ENCODE measurements at regions not wholly inside any gene's neighbourhood (a gene's known extent, or its start where the extent isn't known, plus 50 kb on each side); places are given as distances from the start of the nearest gene placed in this dataset.

GRCh38 chr13:31905961-31906360 lies 125.6 kb upstream of the FRY start:
- no peak overlapping the region for H3K4me3 ChIP-seq (ENCODE audit: low read length in 2 of 2)
- H3K36me3 ChIP-seq (ENCODE audit: control insufficient read depth in 2 of 2, insufficient read depth in 2 of 2, low read length in 1 of 2), result no peaks in the 10 kb centered on the region
- no peak for DNase-seq (ENCODE audit: low read depth in 6 of 9, low spot score in 9 of 9)
- no peaks in the 10 kb centered on the region for H3K9me3 ChIP-seq (ENCODE audit: control insufficient read depth in 2 of 2, insufficient read depth in 1 of 2, low read length in 1 of 2)
- WGBS, result 94% methylated on average over 11 of the region's 11 CpGs
- no peak overlapping the region for H3K27ac ChIP-seq (ENCODE audit: low read depth in 1 of 2, low read length in 1 of 2)
- H3K4me1 ChIP-seq (ENCODE audit: control insufficient read depth in 2 of 2, insufficient read depth in 2 of 2, low read length in 2 of 2), result no peaks in the 10 kb centered on the region
- H3K27me3 ChIP-seq (ENCODE audit: control insufficient read depth in 2 of 2, insufficient read depth in 1 of 2, low read length in 1 of 2), result no peaks in the 10 kb centered on the region

DNA sequence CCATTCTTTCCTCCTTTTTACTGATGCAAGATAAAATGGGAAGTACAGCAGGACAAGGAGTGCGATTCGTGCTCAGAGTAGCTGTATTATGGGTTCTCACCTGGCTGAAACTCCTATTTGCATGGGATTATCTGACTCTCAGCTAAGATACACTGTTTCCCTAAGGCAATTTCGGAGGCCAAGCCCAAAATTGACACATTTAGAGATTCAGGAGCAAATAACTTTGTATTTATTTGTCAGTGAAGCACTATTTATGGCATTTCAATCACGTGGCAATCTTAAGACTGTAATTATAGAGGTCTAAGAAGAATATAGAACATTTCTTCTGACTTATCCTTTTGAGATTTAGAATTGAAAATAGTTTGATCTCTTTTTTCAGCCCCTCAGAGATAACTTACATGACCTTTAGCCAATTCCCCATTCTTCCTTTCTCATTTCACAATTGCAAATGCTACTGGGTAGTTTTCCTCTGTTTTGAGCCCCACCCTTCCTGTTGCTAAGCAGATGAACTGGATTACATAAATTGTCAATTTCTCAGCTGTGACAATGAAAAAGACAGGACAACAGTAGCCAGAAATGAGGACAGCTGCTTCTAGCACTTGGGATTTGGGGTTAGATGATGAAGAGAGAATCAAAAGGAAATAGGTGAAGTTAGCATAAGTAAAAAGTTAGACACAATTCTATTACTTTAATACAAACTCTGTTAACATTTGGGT lies 122.7 kb upstream of the FRY start:
- no peak overlapping the region for H3K27ac ChIP-seq (ENCODE audit: low read depth in 1 of 2, low read length in 1 of 2)
- WGBS, result 88% methylated on average over 4 of the region's 4 CpGs
- H3K4me3 ChIP-seq (ENCODE audit: low read length in 2 of 2), result no peak overlapping the region
- DNase-seq (ENCODE audit: low read depth in 6 of 9, low spot score in 9 of 9), result no peak
- no peaks in the 10 kb centered on the region for H3K9me3 ChIP-seq (ENCODE audit: control insufficient read depth in 2 of 2, insufficient read depth in 1 of 2, low read length in 1 of 2)
- no peaks in the 10 kb centered on the region for H3K4me1 ChIP-seq (ENCODE audit: control insufficient read depth in 2 of 2, insufficient read depth in 2 of 2, low read length in 2 of 2)
- no peaks in the 10 kb centered on the region for H3K36me3 ChIP-seq (ENCODE audit: control insufficient read depth in 2 of 2, insufficient read depth in 2 of 2, low read length in 1 of 2)
- H3K27me3 ChIP-seq (ENCODE audit: control insufficient read depth in 2 of 2, insufficient read depth in 1 of 2, low read length in 1 of 2), result no peaks in the 10 kb centered on the region

GRCh38 chr13:31909864-31910551 lies 121.6 kb upstream of the FRY start:
- no peak overlapping the region for H3K4me3 ChIP-seq (ENCODE audit: low read length in 2 of 2)
- H3K4me1 ChIP-seq (ENCODE audit: control insufficient read depth in 2 of 2, insufficient read depth in 2 of 2, low read length in 2 of 2), result no peaks in the 10 kb centered on the region
- WGBS, result 18% methylated on average over 6 of the region's 6 CpGs
- no peaks in the 10 kb centered on the region for H3K27me3 ChIP-seq (ENCODE audit: control insufficient read depth in 2 of 2, insufficient read depth in 1 of 2, low read length in 1 of 2)
- H3K27ac ChIP-seq (ENCODE audit: low read depth in 1 of 2, low read length in 1 of 2), result no peak overlapping the region
- H3K36me3 ChIP-seq (ENCODE audit: control insufficient read depth in 2 of 2, insufficient read depth in 2 of 2, low read length in 1 of 2), result no peaks in the 10 kb centered on the region
- no peaks in the 10 kb centered on the region for H3K9me3 ChIP-seq (ENCODE audit: control insufficient read depth in 2 of 2, insufficient read depth in 1 of 2, low read length in 1 of 2)
- DNase-seq (ENCODE audit: low read depth in 6 of 9, low spot score in 9 of 9), result peak; percentile 13 to 73 (median 56)

- WGBS, result over 99% methylated on average over 2 of the region's 2 CpGs
- no peak for DNase-seq (ENCODE audit: low read depth in 6 of 9, low spot score in 9 of 9)
- Histone ChIP-seq H3K36me3 (ENCODE audit: control insufficient read depth in 2 of 2, insufficient read depth in 2 of 2, low read length in 1 of 2) (no peaks in the 10 kb centered on the region), H3K27me3 (ENCODE audit: control insufficient read depth in 2 of 2, insufficient read depth in 1 of 2, low read length in 1 of 2) (no peaks in the 10 kb centered on the region), H3K4me1 (ENCODE audit: control insufficient read depth in 2 of 2, insufficient read depth in 2 of 2, low read length in 2 of 2) (no peaks in the 10 kb centered on the region), H3K27ac (ENCODE audit: low read depth in 1 of 2, low read length in 1 of 2) (no peak overlapping the region), H3K4me3 (ENCODE audit: low read length in 2 of 2) (no peak overlapping the region), H3K9me3 (ENCODE audit: control insufficient read depth in 2 of 2, insufficient read depth in 1 of 2, low read length in 1 of 2) (no peaks in the 10 kb centered on the region)
Observed at GRCh38 chr13:31910633-31911032, 120.9 kb upstream of the FRY start.

GRCh38 chr13:31912647-31913401 lies 118.8 kb upstream of the FRY start:
- 86% methylated on average over 2 of the region's 2 CpGs for WGBS
- Histone ChIP-seq H3K36me3 (ENCODE audit: control insufficient read depth in 2 of 2, insufficient read depth in 2 of 2, low read length in 1 of 2) (no peaks in the 10 kb centered on the region), H3K4me1 (ENCODE audit: control insufficient read depth in 2 of 2, insufficient read depth in 2 of 2, low read length in 2 of 2) (no peaks in the 10 kb centered on the region), H3K27me3 (ENCODE audit: control insufficient read depth in 2 of 2, insufficient read depth in 1 of 2, low read length in 1 of 2) (no peaks in the 10 kb centered on the region), H3K27ac (ENCODE audit: low read depth in 1 of 2, low read length in 1 of 2) (no peak overlapping the region), H3K9me3 (ENCODE audit: control insufficient read depth in 2 of 2, insufficient read depth in 1 of 2, low read length in 1 of 2) (no peaks in the 10 kb centered on the region), H3K4me3 (ENCODE audit: low read length in 2 of 2) (no peak overlapping the region)
- DNase-seq (ENCODE audit: low read depth in 6 of 9, low spot score in 9 of 9), result no peak

- no peak overlapping the region for H3K27ac ChIP-seq (ENCODE audit: low read depth in 1 of 2, low read length in 1 of 2)
- no peaks in the 10 kb centered on the region for H3K27me3 ChIP-seq (ENCODE audit: control insufficient read depth in 2 of 2, insufficient read depth in 1 of 2, low read length in 1 of 2)
- no peaks in the 10 kb centered on the region for H3K36me3 ChIP-seq (ENCODE audit: control insufficient read depth in 2 of 2, insufficient read depth in 2 of 2, low read length in 1 of 2)
- DNase-seq (ENCODE audit: low read depth in 6 of 9, low spot score in 9 of 9), result no peak
- no peaks in the 10 kb centered on the region for H3K9me3 ChIP-seq (ENCODE audit: control insufficient read depth in 2 of 2, insufficient read depth in 1 of 2, low read length in 1 of 2)
- 97% methylated on average over 2 of the region's 2 CpGs for WGBS
- no peaks in the 10 kb centered on the region for H3K4me1 ChIP-seq (ENCODE audit: control insufficient read depth in 2 of 2, insufficient read depth in 2 of 2, low read length in 2 of 2)
- H3K4me3 ChIP-seq (ENCODE audit: low read length in 2 of 2), result no peak overlapping the region
Observed at GRCh38 chr13:31913459-31913858, 118.1 kb upstream of the FRY start.

DNA sequence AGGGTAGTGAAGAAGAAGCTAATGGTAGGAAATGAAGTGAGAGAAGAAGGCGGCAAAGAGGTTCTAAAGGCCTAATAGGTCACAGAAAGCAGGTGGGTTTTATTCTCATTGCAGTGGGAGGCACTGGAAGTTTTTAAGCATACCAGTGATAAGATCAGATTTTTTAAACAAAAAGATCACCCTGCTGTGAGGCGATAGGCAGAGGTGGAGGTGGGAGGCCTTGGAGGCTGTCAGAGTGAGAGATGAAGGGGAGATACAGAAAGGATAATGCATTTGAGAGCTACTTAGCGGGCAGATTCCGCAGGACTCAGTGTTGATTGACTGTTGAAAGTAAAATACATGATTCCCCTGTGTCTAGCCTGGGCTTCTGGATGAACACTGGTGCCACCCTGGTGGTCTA lies 116.7 kb upstream of the FRY start:
- no peak overlapping the region for H3K4me3 ChIP-seq (ENCODE audit: low read length in 2 of 2)
- no peak overlapping the region for H3K27ac ChIP-seq (ENCODE audit: low read depth in 1 of 2, low read length in 1 of 2)
- 98% methylated on average over 4 of the region's 4 CpGs for WGBS
- no peaks in the 10 kb centered on the region for H3K9me3 ChIP-seq (ENCODE audit: control insufficient read depth in 2 of 2, insufficient read depth in 1 of 2, low read length in 1 of 2)
- no peak for DNase-seq (ENCODE audit: low read depth in 6 of 9, low spot score in 9 of 9)
- H3K27me3 ChIP-seq (ENCODE audit: control insufficient read depth in 2 of 2, insufficient read depth in 1 of 2, low read length in 1 of 2), result no peaks in the 10 kb centered on the region
- no peaks in the 10 kb centered on the region for H3K4me1 ChIP-seq (ENCODE audit: control insufficient read depth in 2 of 2, insufficient read depth in 2 of 2, low read length in 2 of 2)
- no peaks in the 10 kb centered on the region for H3K36me3 ChIP-seq (ENCODE audit: control insufficient read depth in 2 of 2, insufficient read depth in 2 of 2, low read length in 1 of 2)

GRCh38 chr13:31918707-31919106 lies 112.9 kb upstream of the FRY start:
- DNase-seq (ENCODE audit: low read depth in 6 of 9, low spot score in 9 of 9), result no peak
- H3K4me1 ChIP-seq (ENCODE audit: control insufficient read depth in 2 of 2, insufficient read depth in 2 of 2, low read length in 2 of 2), result no peaks in the 10 kb centered on the region
- H3K9me3 ChIP-seq (ENCODE audit: control insufficient read depth in 2 of 2, insufficient read depth in 1 of 2, low read length in 1 of 2), result no peaks in the 10 kb centered on the region
- no peak overlapping the region for H3K27ac ChIP-seq (ENCODE audit: low read depth in 1 of 2, low read length in 1 of 2)
- no peak overlapping the region for H3K4me3 ChIP-seq (ENCODE audit: low read length in 2 of 2)
- 92% methylated on average over 2 of the region's 2 CpGs for WGBS
- H3K36me3 ChIP-seq (ENCODE audit: control insufficient read depth in 2 of 2, insufficient read depth in 2 of 2, low read length in 1 of 2), result no peaks in the 10 kb centered on the region
- H3K27me3 ChIP-seq (ENCODE audit: control insufficient read depth in 2 of 2, insufficient read depth in 1 of 2, low read length in 1 of 2), result no peaks in the 10 kb centered on the region

DNA sequence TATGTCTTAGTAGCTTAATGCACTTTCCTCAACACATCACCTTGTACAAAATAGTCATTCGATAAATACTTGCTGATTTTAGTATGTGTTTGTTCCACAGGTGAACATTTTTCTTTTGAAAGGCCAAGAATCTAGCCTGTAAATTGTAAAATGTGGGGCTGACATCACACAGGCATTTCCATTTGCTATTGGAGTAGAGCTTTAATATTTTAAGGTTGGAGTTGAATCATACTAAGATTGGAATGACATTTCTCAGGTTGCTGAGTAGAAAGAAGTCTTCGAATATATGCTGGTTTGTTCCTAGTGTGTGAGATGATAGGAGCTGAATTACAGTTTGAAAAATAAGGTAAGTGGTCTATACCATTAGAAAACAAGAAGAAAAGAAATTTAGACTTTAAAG lies 112.3 kb upstream of the FRY start:
- Histone ChIP-seq H3K36me3 (ENCODE audit: control insufficient read depth in 2 of 2, insufficient read depth in 2 of 2, low read length in 1 of 2) (no peaks in the 10 kb centered on the region), H3K27me3 (ENCODE audit: control insufficient read depth in 2 of 2, insufficient read depth in 1 of 2, low read length in 1 of 2) (no peaks in the 10 kb centered on the region), H3K27ac (ENCODE audit: low read depth in 1 of 2, low read length in 1 of 2) (no peak overlapping the region), H3K4me3 (ENCODE audit: low read length in 2 of 2) (no peak overlapping the region), H3K4me1 (ENCODE audit: control insufficient read depth in 2 of 2, insufficient read depth in 2 of 2, low read length in 2 of 2) (no peaks in the 10 kb centered on the region), H3K9me3 (ENCODE audit: control insufficient read depth in 2 of 2, insufficient read depth in 1 of 2, low read length in 1 of 2) (no peaks in the 10 kb centered on the region)
- WGBS, result 97% methylated on average over 2 of the region's 2 CpGs
- DNase-seq (ENCODE audit: low read depth in 6 of 9, low spot score in 9 of 9), result no peak
